WERI-Rb-1 (cell line): ENCODE measurements at regions not wholly inside any gene's neighbourhood (a gene's known extent, or its start where the extent isn't known, plus 50 kb on each side); places are given as distances from the start of the nearest gene placed in this dataset.

ENCODE experiments used
- DNase-seq: peaks from one replicate; pipeline ENCODE4 v3.0.0-alpha.2; 2020
- H3K27ac ChIP-seq: fragments of 250-450 bp; sonication (Bioruptor Pico); 2 replicates; pipeline ENCODE4 v1.5.1; 2020; ENCODE audit warnings: mild to moderate bottlenecking, moderate library complexity
- H3K27me3 ChIP-seq: fragments of 250-450 bp; sonication (Bioruptor Pico); 2 replicates; pipeline ENCODE4 v1.5.1; 2021; ENCODE audit warnings: mild to moderate bottlenecking, low read depth, moderate library complexity; ENCODE audit not compliant: insufficient read depth, severe bottlenecking
- H3K36me3 ChIP-seq: fragments of 250-450 bp; sonication (Bioruptor Pico); 2 replicates; pipeline ENCODE4 v1.5.1; 2020; ENCODE audit warnings: mild to moderate bottlenecking, moderate library complexity
- H3K4me3 ChIP-seq: 2 replicates; pipeline ENCODE4 v1.5.1; 2011; ENCODE audit warnings: low read depth, mild to moderate bottlenecking, control low read depth, low read length
- H3K9me3 ChIP-seq: fragments of 250-450 bp; sonication (Bioruptor Pico); 2 replicates; pipeline ENCODE4 v1.5.1; 2021; ENCODE audit warnings: mild to moderate bottlenecking, moderate library complexity; ENCODE audit not compliant: severe bottlenecking
- CTCF ChIP-seq: IDR thresholded peaks from 2 replicates; pipeline ENCODE4 v1.5.1; 2011; ENCODE audit warnings: low read depth, mild to moderate bottlenecking, control low read depth, inconsistent platforms, low read length

- no peak overlapping the region for H3K4me3 ChIP-seq
- no peak for TF ChIP-seq CTCF
- H3K36me3 ChIP-seq, result no peaks in the 10 kb centered on the region
- no peak overlapping the region for H3K27ac ChIP-seq
- no peaks in the 10 kb centered on the region for H3K9me3 ChIP-seq
- no peak for DNase-seq
- H3K27me3 ChIP-seq, result peaks cover 93% of the 10 kb centered on the region
These were observed 229.1 kb downstream of the SETD4 start for GRCh38 chr21:35831230-35831629.

- TF ChIP-seq CTCF, result no peak
- no peaks in the 10 kb centered on the region for H3K9me3 ChIP-seq
- H3K4me3 ChIP-seq, result no peak overlapping the region
- H3K27ac ChIP-seq, result no peak overlapping the region
- no peaks in the 10 kb centered on the region for H3K36me3 ChIP-seq
- peaks cover 97% of the 10 kb centered on the region for H3K27me3 ChIP-seq
- no peak for DNase-seq
These were observed 231.3 kb downstream of the SETD4 start for GRCh38 chr21:35829067-35829466.

- TF ChIP-seq CTCF, result no peak
- no peaks in the 10 kb centered on the region for H3K9me3 ChIP-seq
- no peaks in the 10 kb centered on the region for H3K36me3 ChIP-seq
- peaks cover 96% of the 10 kb centered on the region for H3K27me3 ChIP-seq
- H3K27ac ChIP-seq, result no peak overlapping the region
- no peak overlapping the region for H3K4me3 ChIP-seq
- DNase-seq, result no peak
These were observed 232.2 kb downstream of the SETD4 start for GRCh38 chr21:35828161-35828560.

- H3K36me3 ChIP-seq, result no peaks in the 10 kb centered on the region
- no peak overlapping the region for H3K27ac ChIP-seq
- no peak for DNase-seq
These were observed 233.3 kb downstream of the SETD4 start for GRCh38 chr21:35827004-35827403.

GRCh38 chr21:35825370-35826353, 234.7 kb downstream of the SETD4 start:
- no peaks in the 10 kb centered on the region for H3K9me3 ChIP-seq
- peaks cover 88% of the 10 kb centered on the region for H3K27me3 ChIP-seq
- TF ChIP-seq CTCF, result no peak
- DNase-seq, result no peak
- H3K4me3 ChIP-seq, result no peak overlapping the region
- H3K27ac ChIP-seq, result no peak overlapping the region
- no peaks in the 10 kb centered on the region for H3K36me3 ChIP-seq

More at GRCh38 chr21:35827004-35827403, 233.3 kb downstream of the SETD4 start:
- H3K9me3 ChIP-seq, result no peaks in the 10 kb centered on the region
- no peak overlapping the region for H3K4me3 ChIP-seq
- peaks cover 92% of the 10 kb centered on the region for H3K27me3 ChIP-seq
- TF ChIP-seq CTCF, result no peak

GRCh38 chr21:35824136-35824535, 236.2 kb downstream of the SETD4 start:
- no peaks in the 10 kb centered on the region for H3K36me3 ChIP-seq
- peaks cover 87% of the 10 kb centered on the region for H3K27me3 ChIP-seq
- no peaks in the 10 kb centered on the region for H3K9me3 ChIP-seq
- DNase-seq, result no peak
- no peak overlapping the region for H3K27ac ChIP-seq
- TF ChIP-seq CTCF, result no peak
- no peak overlapping the region for H3K4me3 ChIP-seq
